GM13976 (cell line): ENCODE measurements at regions not wholly inside any gene's neighbourhood (a gene's known extent, or its start where the extent isn't known, plus 50 kb on each side); places are given as distances from the start of the nearest gene placed in this dataset.

Experiments
- DNase-seq: peaks from one replicate; pipeline ENCODE4 v3.0.0; 2012; ENCODE audit warnings: low spot score
- in situ Hi-C: fragments of 300-500 bp; cut with MboI; formaldehyde crosslinking; loops from one replicate; pipeline ENCODE4 v1.12.0; 2022; ENCODE audit warnings: low sequenced_read_pairs, mixed read lengths, inconsistent platforms; ENCODE audit not compliant: unreplicated experiment
- TF ChIP-seq, protein P1 (sequence below): IDR thresholded peaks from 2 replicates; pipeline ENCODE4 v1.5.1; 2012; ENCODE audit warnings: borderline replicate concordance, mild to moderate bottlenecking; ENCODE audit not compliant: insufficient read depth; ENCODE audit errors: extremely low read depth, missing control alignments, control extremely low read depth

DNA sequence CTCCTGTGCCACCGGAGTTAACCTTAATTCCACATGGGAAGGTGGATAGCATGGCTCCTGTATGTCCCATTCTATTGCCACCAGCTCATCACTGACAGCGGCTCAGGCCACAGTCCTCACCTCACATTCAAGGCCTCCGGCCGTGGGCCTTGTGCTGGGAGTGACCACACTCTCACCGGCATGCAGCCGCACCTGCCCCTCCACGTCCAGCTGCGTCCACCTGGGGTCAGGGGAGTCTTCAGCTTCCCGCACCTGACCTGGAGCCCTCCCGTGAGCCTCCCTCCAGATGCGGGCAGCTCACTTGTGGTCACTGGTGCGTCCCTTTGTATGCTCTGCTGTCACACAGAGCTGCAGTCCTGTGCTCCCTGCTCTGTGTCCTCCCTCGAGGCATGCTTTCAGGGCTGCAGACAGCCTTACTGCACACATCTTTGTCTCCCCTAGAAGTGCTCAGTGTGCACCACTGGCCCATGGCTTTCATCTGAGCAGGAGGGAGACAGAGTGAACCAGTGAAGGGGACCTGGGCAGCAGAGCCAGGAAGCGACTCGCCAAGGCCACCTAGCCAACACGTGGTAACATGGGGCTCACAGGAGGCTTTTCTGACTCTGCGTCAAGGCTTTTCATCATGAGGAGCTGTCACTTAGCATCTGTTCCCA is 210.1 kb downstream of the ERCC6L2 start:
- no peak for DNase-seq
- TF ChIP-seq, protein P1, sequence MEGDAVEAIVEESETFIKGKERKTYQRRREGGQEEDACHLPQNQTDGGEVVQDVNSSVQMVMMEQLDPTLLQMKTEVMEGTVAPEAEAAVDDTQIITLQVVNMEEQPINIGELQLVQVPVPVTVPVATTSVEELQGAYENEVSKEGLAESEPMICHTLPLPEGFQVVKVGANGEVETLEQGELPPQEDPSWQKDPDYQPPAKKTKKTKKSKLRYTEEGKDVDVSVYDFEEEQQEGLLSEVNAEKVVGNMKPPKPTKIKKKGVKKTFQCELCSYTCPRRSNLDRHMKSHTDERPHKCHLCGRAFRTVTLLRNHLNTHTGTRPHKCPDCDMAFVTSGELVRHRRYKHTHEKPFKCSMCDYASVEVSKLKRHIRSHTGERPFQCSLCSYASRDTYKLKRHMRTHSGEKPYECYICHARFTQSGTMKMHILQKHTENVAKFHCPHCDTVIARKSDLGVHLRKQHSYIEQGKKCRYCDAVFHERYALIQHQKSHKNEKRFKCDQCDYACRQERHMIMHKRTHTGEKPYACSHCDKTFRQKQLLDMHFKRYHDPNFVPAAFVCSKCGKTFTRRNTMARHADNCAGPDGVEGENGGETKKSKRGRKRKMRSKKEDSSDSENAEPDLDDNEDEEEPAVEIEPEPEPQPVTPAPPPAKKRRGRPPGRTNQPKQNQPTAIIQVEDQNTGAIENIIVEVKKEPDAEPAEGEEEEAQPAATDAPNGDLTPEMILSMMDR = no peak
- in situ Hi-C loops = no loop called here

DNA sequence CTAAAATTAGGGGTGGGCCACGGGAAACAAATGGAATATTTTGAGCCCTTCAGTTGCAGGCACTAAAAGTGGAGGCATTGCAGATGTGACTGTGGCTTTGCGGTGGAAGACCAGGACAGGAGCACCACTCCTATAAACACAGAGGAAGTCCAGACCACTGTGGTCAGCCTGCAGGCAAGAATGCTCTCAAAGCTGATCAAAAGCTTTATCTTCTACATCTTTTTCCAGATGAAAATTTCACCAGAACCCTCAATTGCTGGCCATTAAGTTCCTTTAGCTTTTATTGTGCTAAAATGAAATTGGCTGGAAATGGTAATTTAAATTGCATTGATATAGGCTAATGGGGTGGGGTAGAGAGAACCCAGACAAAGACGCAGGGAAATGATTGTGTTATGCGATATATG is 208.8 kb downstream of the ERCC6L2 start:
- TF ChIP-seq, protein P1 = no peak
- in situ Hi-C loops = no loop called here
- DNase-seq = no peak

DNA sequence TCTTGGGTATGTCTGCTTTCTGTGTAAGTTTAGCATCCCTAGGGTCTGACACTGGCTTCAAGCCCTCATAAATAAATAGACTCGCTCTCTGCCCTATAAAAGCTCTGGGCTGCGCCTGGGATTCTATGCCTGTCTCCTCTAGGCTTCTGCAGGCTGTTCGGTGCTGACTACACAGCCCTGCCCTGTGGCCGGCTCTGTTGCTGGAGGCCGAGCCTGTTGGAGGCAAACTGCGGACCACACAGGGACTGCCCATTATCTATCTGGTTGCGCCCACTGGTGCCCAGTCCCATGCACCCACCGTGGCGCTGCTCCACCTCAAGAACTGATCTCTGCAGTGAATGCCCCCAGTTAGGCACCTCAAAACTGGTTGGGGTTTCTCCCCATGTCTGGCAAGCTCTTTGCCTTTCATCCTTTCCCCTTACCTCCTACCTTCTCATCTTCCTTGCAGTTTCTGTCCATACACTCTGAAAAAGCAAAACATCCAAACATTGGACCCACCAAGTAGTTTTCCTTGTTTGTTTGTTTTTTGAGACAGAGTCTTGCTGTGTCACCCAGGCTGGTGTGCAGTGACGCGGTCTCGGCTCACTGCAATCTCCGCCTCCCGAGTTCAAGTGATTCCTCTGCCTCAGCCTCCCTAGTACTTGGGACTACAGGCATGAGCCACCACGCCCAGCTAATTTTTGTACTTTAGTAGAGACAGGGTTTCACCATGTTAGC is 207.2 kb downstream of the ERCC6L2 start:
- in situ Hi-C loops = no loop called here
- no peak for DNase-seq

DNA sequence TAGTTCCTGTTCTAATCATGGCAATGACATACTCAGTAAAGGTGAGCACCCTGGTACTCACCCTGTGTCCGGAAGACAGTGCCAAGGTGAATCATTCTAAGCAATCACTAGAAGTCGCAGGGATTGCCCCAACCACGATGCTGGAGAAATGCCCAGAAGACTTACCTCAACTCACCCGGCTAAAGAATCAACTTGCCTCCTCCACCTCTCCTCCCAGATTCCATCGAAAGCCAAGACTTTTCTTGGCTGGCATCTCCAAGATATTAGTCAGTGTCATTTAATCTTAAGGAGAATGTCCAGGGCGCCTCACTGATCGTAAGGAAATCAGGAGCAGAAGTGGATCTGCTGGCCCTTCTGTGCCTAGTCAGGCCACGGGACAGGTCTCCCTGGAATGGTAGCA is 204.9 kb downstream of the ERCC6L2 start:
- in situ Hi-C loops = no loop called here
- TF ChIP-seq, protein P1 = no peak
- no peak for DNase-seq

More for the DNA sequence above, 207.2 kb downstream of the ERCC6L2 start:
- TF ChIP-seq, protein P1 = no peak

DNA sequence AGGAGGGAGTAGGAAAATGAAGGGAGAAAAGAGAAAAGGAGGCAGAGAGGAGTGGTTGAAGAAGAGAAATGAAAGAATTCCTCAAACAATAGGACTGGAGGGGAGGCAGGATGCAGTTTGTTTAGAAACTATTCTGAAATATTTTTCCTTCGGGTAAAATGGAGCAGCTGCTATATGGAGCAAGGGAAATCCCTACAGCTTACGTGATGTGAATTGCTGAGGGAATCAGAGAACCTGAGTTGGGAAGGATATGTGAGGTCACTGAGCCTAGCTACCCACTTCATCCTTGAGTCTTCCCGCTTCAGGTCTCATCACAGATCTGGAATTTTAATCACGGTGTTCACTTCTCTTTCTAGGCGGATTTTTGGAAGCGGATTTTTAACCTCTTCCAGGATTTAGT is 204.3 kb downstream of the ERCC6L2 start:
- in situ Hi-C loops = no loop called here
- TF ChIP-seq, protein P1 = no peak
- DNase-seq = no peak

DNA sequence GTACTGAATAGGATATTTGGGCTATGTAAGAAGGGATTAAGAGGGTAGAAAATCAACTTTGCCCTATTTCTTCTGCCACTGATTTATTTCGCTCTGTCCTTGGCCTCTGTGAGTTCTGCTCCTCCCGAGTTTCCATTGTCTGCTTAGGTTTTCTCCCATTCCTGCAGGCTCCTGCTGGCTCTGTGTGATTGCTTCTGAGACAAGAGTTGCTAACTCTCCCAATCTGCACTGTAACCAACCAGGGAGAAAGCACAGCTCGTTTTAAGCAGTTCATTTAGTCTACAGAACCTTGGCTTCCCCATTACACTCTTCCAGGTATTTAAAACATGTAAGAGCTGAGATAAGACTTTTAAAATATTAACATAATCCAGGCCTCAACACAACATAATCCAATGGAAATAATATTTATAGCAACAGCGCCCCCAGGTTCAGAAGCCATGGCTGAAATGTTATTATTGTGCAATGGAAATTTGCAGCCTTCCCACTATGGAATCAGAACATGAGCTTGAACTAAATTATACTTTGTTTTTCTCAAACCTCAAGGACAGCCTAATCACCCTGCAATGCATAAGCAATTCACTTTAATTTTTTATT is 203.5 kb downstream of the ERCC6L2 start:
- no peak for DNase-seq
- in situ Hi-C loops = no loop called here
- TF ChIP-seq, protein P1 = no peak
